ENCODE measurements at regions not wholly inside any gene's neighbourhood (a gene's known extent, or its start where the extent isn't known, plus 50 kb on each side); places are given as distances from the start of the nearest gene placed in this dataset.
"Not testable (repeated sequence)": the region's sequence is repeated elsewhere in the genome, so short reads cannot be mapped to it uniquely, and the experiment has no call there.

- no peak for DNase-seq
These were observed 694.3 kb downstream of the BRINP1 start for GRCh38 chr9:118674942-118675341.

GRCh38 chr9:118677936-118678653 is 691.1 kb downstream of the BRINP1 start:
- not testable (repeated sequence) for DNase-seq

GRCh38 chr9:118686959-118687358 is 682.3 kb downstream of the BRINP1 start:
- DNase-seq = no peak

GRCh38 chr9:118689280-118689679 is 680.0 kb downstream of the BRINP1 start:
- DNase-seq = no peak

GRCh38 chr9:118692613-118693012 is 676.6 kb downstream of the BRINP1 start:
- no peak for DNase-seq

GRCh38 chr9:118693645-118694044 is 675.6 kb downstream of the BRINP1 start:
- DNase-seq = no peak

GRCh38 chr9:118695249-118695648 is 674.0 kb downstream of the BRINP1 start:
- DNase-seq = not testable (repeated sequence)

GRCh38 chr9:118701985-118702384 is 667.2 kb downstream of the BRINP1 start:
- no peak for DNase-seq

- DNase-seq = no peak
These were observed 657.4 kb downstream of the BRINP1 start for GRCh38 chr9:118711843-118712242.

- no peak for DNase-seq
These were observed 648.0 kb downstream of the BRINP1 start for GRCh38 chr9:118721276-118721675.

GRCh38 chr9:118721923-118722322 is 647.3 kb downstream of the BRINP1 start:
- no peak for DNase-seq

GRCh38 chr9:118729981-118730380 is 639.3 kb downstream of the BRINP1 start:
- DNase-seq = no peak

GRCh38 chr9:118732998-118733397 is 636.2 kb downstream of the BRINP1 start:
- DNase-seq = no peak

- no peak for DNase-seq
These were observed 634.5 kb downstream of the BRINP1 start for GRCh38 chr9:118734696-118735095.

- DNase-seq = no peak
These were observed 632.8 kb downstream of the BRINP1 start for GRCh38 chr9:118736406-118736805.

- no peak for DNase-seq
These were observed 618.0 kb downstream of the BRINP1 start for GRCh38 chr9:118751077-118751847.

- no peak for DNase-seq
These were observed 617.4 kb downstream of the BRINP1 start for GRCh38 chr9:118751848-118752223.

- no peak for DNase-seq
These were observed 608.0 kb downstream of the BRINP1 start for GRCh38 chr9:118761016-118761790.

GRCh38 chr9:118767571-118767970 is 601.7 kb downstream of the BRINP1 start:
- DNase-seq = no peak

GRCh38 chr9:118782790-118783463 is 586.3 kb downstream of the BRINP1 start:
- no peak for DNase-seq

GRCh38 chr9:118784033-118784432 is 585.2 kb downstream of the BRINP1 start:
- DNase-seq = no peak

- no peak for DNase-seq
These were observed 583.8 kb downstream of the BRINP1 start for GRCh38 chr9:118785456-118785855.

- no peak for DNase-seq
These were observed 582.4 kb downstream of the BRINP1 start for GRCh38 chr9:118786877-118787276.

All from AML-193 (cell line).